ENCODE measurements at regions not wholly inside any gene's neighbourhood (a gene's known extent, or its start where the extent isn't known, plus 50 kb on each side); places are given as distances from the start of the nearest gene placed in this dataset.

- H3K4me3 ChIP-seq (ENCODE audit: low read length) = no peak overlapping the region
Measured at GRCh38 chr20:21653628-21654027, 51.8 kb upstream of the PAX1 start.

GRCh38 chr20:21643417-21643816 is 62.0 kb upstream of the PAX1 start:
- Histone ChIP-seq H3K27ac (ENCODE audit: low read length) (no peak overlapping the region), H3K9ac (ENCODE audit: low read length) (no peak overlapping the region), H3K9me2 (ENCODE audit: insufficient read depth, low read length) (no peaks in the 10 kb centered on the region), H2AFZ (ENCODE audit: low read depth, low read length) (no peak overlapping the region), H4K20me1 (ENCODE audit: insufficient read depth) (no peaks in the 10 kb centered on the region), H3K36me3 (ENCODE audit: insufficient read depth, low read length) (no peaks in the 10 kb centered on the region), H3K27me3 (ENCODE audit: insufficient read depth, low read depth, low read length) (no peaks in the 10 kb centered on the region), H3K4me3 (ENCODE audit: low read length) (no peak overlapping the region), H3K9me3 (ENCODE audit: low read length) (no peaks in the 10 kb centered on the region), H3F3A (ENCODE audit: insufficient read depth, low read length, poor library complexity, severe bottlenecking) (no peaks in the 10 kb centered on the region), H3K4me2 (ENCODE audit: low read length) (no peak overlapping the region), H3K79me2 (replicated peaks; ENCODE audit: insufficient read depth, low read length) (no peaks in the 10 kb centered on the region)
- TF ChIP-seq CTCF (IDR thresholded peaks at IDR 0.05; ENCODE audit: poor library complexity, severe bottlenecking) = no peak

More at GRCh38 chr20:21653628-21654027, 51.8 kb upstream of the PAX1 start:
- Histone ChIP-seq H3K9ac (ENCODE audit: low read length) (no peak overlapping the region), H3F3A (ENCODE audit: insufficient read depth, low read length, poor library complexity, severe bottlenecking) (no peaks in the 10 kb centered on the region), H2AFZ (ENCODE audit: low read depth, low read length) (no peak overlapping the region), H3K36me3 (ENCODE audit: insufficient read depth, low read length) (no peaks in the 10 kb centered on the region), H3K9me2 (ENCODE audit: insufficient read depth, low read length) (no peaks in the 10 kb centered on the region), H3K27me3 (ENCODE audit: insufficient read depth, low read depth, low read length) (no peaks in the 10 kb centered on the region), H3K9me3 (ENCODE audit: low read length) (no peaks in the 10 kb centered on the region), H3K79me2 (replicated peaks; ENCODE audit: insufficient read depth, low read length) (no peaks in the 10 kb centered on the region), H3K4me2 (ENCODE audit: low read length) (no peak overlapping the region), H3K27ac (ENCODE audit: low read length) (no peak overlapping the region), H4K20me1 (ENCODE audit: insufficient read depth) (no peaks in the 10 kb centered on the region)
- TF ChIP-seq TAF1 (IDR thresholded peaks at IDR 0.05; ENCODE audit: low read depth) (no peak), EZH2 (IDR thresholded peaks at IDR 0.05; ENCODE audit: borderline replicate concordance, insufficient read depth, low read length, poor library complexity, severe bottlenecking) (no peak), EP300 (conservative IDR thresholded peaks at IDR 0.05; ENCODE audit: poor library complexity, severe bottlenecking) (no peak), POLR2AphosphoS5 (IDR thresholded peaks at IDR 0.05) (no peak), RAD21 (conservative IDR thresholded peaks at IDR 0.05) (no peak), CTCF (IDR thresholded peaks at IDR 0.05; ENCODE audit: poor library complexity, severe bottlenecking) (no peak), MXI1 (conservative IDR thresholded peaks at IDR 0.05; ENCODE audit: poor library complexity, severe bottlenecking) (no peak), REST (IDR thresholded peaks at IDR 0.05; ENCODE audit: borderline replicate concordance) (no peak), SMC3 (conservative IDR thresholded peaks at IDR 0.05; ENCODE audit: poor library complexity) (no peak)

Data from neural cell (in vitro differentiated cells).